Spleen (tissue), 7 donors: ENCODE measurements at regions not wholly inside any gene's neighbourhood (a gene's known extent, or its start where the extent isn't known, plus 50 kb on each side); places are given as distances from the start of the nearest gene placed in this dataset.

ENCODE experiments used
- CTCF ChIP-seq, 11 experiments: fragments of 200-600 bp in 7 of 11; fragments of 450-650 bp in 4 of 11; sonication (generic) in 4 of 11; IDR thresholded peaks in 8 of 11; conservative IDR thresholded peaks in 3 of 11; 1 replicate in 7 of 11; 2 replicates in 4 of 11; pipeline versions ENCODE4 v1.4.0 to v1.8.0; 2016 to 2021; ENCODE audit warnings: antibody characterized with exemption in 11 of 11, inconsistent platforms in 4 of 11, mild to moderate bottlenecking in 1 of 11
- POLR2AphosphoS5 ChIP-seq, 3 donors: sonication (generic); formaldehyde crosslinking; IDR thresholded peaks; one replicate each; pipeline ENCODE4 v1.5.1; 2017; ENCODE audit warnings: antibody characterized with exemption in 3 of 3
- donor health status: DM: no; HTN: no; CAD: no; lungs with moderate emphysema.
- donor health status: DM: no; HTN: no; CAD: no.
- donor health status: DM: no; HTN: no; CAD: no.

DNA sequence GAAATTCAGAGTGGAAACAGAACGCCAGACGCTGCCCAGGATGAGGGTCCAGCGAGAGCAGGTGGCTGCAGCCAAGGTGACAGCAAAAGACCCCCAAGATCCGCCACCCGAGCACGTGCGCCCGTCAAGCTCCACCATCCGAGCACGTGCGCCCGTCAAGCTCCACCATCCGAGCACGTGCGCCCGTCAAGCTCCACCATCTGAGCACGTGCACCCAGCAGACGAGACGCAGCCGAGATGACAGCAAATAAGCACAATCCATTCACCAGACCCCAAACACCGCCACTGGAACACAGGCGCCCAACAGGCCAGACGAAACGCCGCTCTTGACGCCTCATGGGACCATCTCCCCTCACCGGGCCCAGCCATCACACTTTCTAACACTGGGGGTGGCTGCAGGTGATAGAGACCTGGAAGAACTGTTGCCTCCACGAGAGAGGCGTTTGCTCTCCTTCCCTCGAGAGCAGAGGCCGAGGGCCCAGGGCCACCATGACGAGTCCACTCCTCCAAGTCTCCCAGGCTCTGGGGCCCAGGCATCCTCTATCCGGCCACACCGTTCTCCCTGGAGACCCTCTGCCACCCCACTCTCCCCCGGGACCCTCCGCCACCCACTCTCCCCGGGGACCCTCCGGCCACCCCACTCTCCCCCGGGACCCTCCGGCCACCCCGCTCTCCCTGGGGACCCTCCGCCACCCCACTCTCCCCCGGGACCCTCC is 62.1 kb upstream of the GALNT9 start:
- TF ChIP-seq CTCF (IDR thresholded peaks at IDR 0.05 in 8 of 11, conservative IDR thresholded peaks at IDR 0.05 in 3 of 11) = no peak
- TF ChIP-seq POLR2AphosphoS5 (IDR thresholded peaks at IDR 0.05) = no peak
